GM18867 (cell line): ENCODE measurements at regions not wholly inside any gene's neighbourhood (a gene's known extent, or its start where the extent isn't known, plus 50 kb on each side); places are given as distances from the start of the nearest gene placed in this dataset.
"Not testable (repeated sequence)": the region's sequence is repeated elsewhere in the genome, so short reads cannot be mapped to it uniquely, and the experiment has no call there.

Source experiments
- ATAC-seq: cut with Tn5 transposase; IDR thresholded peaks from one replicate; pipeline ENCODE4 v1.9.1; 2021; ENCODE audit warnings: mild to moderate bottlenecking, moderate library complexity; ENCODE audit not compliant: unreplicated experiment

DNA sequence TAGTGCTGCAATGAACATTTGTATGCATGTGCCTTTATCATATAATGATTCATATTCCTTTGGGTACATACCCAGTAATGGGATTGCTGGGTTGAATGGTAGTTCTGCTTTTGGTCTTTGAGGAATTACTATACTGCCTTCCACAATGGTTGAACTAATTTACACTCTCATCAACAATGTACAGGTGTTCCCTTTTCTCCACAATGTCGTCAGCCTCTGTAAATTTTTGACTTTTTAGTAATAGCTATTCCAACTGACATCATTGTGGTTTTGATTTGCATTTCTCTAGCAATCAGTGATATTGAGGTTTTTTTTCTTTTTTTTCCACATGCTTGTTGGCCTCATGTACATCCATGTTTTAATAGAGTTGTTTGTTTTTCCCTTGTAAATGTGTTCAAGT lies 2473.5 kb downstream of the PCDH9 start:
- ATAC-seq: no peak

DNA sequence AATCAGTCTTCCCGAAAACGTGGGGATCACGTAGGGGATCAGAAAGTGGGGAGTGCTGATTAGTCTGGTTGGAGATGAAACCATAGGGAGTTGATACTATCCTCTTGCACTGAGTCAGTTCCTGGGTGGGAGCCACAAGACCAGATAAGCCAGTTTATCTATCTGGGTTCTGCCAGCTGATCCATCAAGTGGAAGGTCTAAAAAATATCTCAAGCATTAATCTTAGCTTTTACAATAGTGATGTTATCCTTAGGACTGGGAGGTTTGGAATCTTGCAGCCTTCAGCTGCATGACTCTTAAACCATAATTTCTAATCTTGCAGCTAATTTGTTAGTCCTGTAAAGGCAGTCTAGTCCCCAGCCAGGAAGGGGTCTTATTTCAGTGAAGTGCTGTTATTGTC lies 2474.2 kb downstream of the PCDH9 start:
- ATAC-seq: no peak

DNA sequence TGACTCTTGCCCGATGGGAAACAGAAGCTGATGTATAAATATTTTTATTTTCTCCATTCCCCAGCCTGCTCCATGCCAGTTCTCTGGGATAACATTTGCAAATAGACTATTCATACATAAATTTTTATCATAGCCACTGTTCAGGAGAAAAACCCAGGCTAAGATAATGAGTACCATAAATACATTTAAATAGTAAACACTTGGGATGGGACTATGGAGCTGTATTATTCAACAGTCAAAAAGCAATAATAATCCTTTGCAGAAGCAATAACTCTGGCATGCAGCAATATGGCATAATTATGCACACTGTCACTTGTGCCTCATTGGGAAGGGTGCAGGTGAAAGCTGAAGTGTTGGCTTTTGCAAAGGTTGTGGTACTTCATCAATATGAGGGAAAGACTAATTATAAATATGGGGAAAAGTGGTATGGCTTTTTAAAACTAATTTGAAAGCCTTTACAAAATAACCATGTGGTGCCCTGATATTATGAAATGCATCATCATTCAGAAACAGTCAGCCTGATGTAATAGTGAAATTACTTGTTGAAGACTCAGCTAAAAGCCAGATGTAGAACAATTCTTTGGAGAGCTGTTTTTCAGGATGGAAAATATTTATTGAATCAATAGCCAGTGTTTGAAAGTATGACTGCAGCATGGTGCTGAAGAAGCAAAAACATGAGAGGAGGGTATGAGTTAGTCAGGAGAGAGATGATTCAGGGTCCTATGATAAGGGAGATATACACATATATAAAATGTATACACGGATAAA lies 2476.7 kb downstream of the PCDH9 start:
- ATAC-seq: no peak

DNA sequence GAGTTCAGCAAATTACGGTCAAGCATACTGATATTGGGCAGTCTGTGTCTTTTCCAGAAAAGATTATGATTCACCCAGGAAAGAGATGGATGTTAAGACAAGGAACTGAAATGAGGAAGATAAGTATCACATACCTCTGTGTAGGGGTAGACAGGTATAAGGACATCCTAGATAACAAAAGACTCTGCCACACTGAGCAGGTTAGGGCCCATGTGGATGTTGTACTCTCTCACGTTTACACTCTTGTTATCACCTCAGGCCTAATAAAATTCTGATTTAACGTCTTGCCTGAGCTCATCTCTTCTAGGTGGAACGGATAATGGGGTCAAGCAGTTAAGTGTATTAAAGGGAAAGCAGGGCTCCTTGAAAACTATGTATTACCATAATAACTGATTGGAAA lies 2480.8 kb downstream of the PCDH9 start:
- ATAC-seq: no peak

DNA sequence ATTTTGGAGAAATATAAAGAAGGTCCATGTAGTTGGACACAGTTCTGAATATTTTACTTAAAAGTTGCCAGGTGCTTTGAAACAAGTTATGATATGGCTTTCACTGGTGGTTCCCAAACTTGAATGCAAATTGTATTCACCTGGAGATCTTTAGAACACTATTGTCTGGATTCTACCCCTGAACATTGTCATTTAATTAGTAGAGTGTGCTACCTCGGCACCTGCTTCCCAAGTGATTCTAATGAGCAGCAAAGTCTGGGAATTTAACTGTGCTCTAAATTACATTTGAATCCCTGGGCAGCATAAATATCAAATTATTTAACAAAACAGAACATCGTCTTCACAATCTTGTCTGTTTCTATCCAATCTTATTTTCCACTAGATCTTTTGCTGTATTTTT lies 2483.3 kb downstream of the PCDH9 start:
- ATAC-seq: no peak

DNA sequence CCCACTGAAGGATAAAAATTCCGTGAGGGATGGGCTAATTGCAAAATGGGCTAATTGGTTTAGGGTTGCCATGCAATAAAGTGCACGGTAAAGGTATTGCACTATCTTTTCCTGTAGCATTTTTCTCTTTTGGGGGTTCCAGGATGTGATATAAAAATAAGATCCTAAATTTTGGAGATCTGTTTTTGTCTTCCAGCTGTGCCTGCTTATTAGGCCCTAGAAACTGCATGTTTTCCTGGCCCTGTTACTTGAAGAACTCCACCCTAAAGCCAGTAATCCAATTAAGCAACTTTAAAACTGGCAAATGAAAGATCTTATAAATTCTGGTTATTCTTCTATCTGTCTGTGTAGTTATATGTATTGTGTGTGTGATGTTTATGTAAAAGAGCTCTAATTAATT lies 2489.6 kb downstream of the PCDH9 start:
- ATAC-seq: no peak

DNA sequence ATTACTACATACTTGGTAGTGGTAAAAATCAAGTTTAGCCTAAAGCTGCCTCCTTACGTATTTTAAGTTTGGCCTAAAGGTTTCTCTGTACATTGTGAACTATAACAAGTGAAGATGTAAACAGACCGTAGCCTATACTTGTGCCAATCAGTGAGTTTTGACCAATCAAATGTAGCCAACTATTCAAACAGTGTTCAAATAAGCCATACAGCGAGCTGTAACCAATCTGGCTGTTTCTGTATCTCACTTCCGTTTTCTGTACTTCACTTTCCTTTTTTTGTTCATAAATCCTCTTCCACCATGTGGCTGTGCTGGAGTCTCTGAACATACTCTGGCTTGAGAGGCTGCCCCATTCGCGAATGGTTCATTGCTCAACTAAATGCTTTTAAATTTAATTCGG lies 2504.6 kb downstream of the PCDH9 start:
- no peak for ATAC-seq

DNA sequence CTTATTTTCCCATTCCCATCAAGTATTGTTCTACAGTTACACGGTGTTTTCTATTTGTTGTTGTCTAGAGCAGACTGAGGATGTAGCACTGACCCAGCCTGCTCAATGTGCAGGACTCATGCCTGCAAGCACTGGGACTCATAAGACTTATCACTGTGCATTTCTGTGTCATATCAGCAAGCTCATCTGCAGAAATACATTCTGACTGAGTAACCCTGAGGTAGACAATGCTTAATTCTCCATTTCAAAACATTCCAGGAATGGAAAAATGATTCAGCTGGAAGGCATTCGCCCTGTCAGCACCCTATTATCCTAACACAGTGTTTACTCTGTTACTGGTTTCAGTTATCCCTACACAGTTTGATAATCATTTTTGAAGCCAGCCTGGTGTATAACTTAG lies 2506.4 kb downstream of the PCDH9 start:
- ATAC-seq: no peak

DNA sequence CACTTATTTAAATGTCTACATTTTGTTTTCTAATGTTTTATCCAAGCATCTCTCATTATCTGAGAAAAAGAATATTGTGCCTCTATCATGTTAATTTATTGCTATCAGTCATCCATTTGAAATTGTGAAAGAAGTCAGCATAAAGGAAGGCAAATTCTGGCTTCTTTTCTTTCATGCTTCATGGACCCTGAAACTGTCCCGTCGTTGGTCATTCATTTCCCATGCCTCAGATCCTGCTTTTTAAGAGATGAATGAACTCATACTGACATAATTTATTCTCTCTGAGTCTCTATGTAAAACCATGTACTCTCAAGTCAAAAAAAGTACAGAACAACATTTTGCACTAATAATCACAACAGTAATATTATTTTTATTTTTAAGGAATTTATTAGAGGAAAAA lies 2512.0 kb downstream of the PCDH9 start:
- ATAC-seq: no peak

DNA sequence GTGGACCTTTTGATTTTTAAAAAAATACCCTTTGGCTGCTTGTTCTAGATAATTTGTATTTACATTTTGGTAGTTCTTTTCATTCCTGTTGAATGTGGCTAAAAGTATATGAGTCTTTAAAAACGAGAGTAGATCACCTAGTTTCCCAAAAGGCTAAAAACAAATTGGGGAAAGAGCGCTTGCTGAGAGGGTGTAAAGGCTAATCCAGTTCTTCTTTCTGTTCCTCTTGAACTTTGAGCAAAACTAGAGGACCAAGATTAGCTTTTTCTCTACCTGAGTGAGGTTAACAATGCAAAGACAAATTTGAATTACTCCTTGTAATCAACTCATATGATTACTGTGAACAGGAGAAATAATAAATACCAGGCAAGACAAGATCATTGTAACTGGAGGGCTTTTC lies 2513.2 kb downstream of the PCDH9 start:
- no peak for ATAC-seq

DNA sequence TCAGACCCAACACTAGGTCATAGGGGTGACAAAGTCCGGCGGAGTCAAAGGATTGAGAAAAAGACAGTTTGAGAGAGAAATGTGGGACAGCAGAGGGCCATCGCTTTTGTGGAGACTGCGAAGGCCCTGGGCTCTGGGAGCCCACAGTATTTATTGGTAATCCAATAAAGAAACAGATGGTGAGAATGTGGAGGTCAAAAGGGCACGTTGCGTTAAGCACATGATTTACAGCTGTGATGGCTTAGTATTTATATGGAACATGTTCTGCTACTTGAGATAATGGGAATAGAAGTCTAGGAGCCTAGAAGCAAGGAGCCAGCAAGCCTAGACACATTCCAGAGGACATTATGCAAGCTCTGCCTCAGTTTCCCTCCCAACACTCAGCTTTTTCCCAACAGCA lies 2521.1 kb downstream of the PCDH9 start:
- ATAC-seq: no peak

DNA sequence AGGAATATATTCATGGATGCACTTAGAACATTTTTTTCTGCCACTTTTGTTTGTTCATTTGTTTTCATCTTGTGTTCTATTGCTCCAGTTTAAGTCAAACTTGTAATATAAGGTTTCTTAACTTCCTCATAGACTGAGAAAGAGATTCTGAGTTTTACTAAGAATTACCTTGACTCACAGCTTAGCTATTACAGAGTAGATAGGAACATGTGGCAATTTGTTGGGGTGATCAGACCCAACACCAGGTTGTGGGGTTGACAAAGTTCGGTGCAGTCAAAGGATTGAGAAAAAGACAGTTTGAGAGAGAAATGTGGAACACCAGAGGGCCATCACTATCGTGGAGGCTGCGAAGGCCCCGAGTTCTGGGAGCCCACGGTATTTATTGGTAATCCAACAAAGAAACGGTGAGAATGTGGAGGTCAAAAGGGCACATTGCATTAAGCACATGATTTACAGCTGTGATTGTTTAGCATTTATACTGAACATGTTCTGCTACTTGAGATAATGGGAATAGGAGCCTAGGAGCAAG lies 2526.0 kb downstream of the PCDH9 start:
- no peak for ATAC-seq

DNA sequence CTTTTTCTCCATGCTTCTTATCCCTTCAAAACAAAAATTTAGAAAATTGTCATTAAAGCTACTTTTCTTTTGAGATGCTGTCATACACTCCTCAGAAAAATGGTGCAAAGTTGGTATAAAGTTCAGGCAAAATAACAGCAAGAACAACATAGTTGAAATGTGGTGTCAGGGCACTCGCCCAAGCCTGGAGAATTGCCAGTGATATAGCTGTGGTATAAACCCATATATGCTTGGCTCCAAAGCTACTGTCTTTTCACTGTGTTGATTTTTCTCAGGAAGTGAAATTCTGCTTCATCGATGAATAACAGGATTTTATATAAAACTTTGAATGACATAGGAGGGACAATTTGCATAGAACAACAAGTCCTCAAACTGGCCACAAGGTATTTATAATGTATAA lies 2532.9 kb downstream of the PCDH9 start:
- no peak for ATAC-seq

DNA sequence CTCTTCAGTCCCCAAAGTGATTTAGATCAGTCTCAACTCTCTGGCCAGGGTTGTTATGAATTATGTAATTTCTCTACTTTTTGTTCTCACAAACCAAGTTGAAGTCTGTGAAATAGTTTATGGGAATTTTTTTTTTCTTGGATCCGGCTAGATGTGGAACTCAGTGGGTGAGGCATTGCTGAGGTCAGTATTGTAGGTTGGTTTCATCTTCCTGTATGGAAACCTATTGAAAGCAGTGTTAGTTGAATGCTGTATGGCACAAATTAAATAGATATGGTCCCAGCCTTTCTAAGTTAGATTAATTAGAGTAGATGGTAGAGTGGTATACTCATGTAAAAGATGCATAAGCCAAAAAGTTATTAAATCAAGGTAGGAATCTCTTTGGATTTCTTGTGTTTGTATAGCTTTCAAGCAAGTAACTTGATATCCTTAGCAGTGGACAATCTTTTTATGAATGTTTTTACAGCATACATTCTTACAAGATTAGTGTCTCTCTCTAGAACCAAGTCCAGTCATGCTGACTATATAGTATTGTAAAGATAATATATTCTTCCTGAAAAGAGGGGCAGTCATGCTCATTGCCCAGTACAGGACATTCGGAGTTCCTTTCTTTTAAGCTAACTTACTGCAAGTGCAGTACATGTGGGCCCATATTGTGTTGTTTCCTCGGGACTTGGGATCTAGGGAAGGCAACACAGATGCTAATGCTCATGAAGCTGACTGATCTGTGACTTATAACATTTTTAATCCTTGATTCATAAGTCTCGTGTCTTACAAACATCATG lies 2541.1 kb downstream of the PCDH9 start:
- ATAC-seq: no peak

DNA sequence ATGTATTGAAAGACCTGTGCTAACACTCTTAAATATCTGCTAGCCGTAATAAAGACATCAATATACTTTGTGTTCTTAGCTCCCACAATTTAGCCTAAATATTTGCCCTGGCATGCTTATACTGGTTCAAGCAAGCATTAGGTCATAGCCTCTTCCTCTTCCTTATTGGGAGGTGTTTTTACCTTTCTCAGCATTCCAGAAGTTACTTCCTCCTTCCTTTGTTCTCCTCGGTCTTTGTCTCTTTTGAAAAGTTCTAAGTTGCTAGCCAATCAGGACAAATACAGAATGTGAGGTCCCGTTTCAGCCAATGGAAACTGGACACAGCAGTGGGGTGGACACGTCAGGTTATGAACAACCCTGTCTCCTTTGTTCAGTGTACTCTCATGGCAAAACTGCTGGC lies 2543.6 kb downstream of the PCDH9 start:
- not testable (repeated sequence) for ATAC-seq

DNA sequence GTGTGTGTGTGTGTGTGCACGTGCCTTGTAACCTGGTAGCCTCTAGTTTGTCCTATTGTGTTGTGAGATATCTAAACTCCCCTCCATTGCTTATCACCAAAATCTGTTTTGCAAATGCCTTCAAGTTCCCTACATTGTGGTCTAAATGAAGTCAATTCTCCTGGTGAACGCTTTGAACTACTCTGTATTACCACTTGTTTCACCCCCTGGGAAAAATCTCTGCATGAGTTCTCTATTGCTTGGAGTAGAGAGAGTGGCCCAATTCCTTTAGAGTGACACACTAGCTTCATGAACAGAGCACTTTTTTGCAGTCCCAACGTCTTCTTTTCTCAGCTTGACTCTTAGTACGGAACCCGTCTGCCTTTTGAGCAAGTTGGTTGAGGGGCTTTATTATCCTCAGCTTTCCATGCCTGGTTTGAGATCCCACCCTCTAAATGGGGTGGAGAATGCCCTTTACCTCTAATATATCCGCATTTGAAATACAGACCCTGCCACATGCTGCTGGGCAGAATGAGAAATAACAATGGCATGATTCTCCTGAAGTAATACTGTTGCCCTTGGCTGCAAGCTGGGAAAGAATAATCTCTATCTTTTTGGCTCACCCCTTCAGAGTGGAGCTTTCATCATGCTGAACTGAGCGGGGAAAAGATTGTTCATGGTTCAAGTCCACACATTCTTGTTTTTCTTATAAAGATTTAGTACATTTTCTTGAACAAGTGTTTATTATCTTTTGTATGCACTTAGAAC lies 2545.3 kb downstream of the PCDH9 start:
- no peak for ATAC-seq

DNA sequence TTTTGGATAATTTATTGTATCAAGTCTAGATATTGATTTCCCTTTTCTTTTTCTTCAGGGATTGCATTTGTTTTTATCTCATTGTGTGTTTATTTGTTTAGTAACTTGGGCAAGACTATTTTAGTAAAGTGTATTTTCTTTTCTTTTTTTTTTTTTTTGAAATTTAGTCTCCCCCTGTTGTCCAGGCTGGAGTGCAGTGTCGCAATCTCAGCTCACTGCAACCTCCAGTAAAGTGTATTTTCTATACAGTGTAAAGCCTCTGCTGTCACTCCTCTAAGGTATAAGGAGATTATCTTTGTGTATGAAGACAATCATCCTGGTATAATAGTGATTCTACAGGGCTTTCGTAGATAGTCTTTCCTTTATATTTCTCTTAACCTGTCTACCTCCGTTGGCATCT lies 2546.0 kb downstream of the PCDH9 start:
- no peak for ATAC-seq

DNA sequence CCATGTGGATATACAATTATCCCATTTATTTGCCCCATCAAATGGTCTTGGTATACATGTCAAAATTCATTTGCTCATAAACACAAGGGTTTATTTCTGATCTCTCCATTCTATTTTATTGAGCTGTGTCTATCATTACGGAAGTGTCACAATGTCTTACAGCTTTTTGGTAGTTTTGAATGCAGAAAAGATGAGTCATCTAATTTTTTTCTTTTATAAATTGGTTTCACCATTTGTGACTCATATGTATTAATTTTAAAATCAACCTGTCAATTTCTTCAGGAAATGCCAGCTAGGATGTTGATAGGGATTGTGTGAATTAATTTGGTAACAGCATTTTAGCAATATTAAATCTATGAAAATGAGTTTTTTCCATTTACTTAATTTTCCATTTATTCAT lies 2549.4 kb downstream of the PCDH9 start:
- no peak for ATAC-seq

DNA sequence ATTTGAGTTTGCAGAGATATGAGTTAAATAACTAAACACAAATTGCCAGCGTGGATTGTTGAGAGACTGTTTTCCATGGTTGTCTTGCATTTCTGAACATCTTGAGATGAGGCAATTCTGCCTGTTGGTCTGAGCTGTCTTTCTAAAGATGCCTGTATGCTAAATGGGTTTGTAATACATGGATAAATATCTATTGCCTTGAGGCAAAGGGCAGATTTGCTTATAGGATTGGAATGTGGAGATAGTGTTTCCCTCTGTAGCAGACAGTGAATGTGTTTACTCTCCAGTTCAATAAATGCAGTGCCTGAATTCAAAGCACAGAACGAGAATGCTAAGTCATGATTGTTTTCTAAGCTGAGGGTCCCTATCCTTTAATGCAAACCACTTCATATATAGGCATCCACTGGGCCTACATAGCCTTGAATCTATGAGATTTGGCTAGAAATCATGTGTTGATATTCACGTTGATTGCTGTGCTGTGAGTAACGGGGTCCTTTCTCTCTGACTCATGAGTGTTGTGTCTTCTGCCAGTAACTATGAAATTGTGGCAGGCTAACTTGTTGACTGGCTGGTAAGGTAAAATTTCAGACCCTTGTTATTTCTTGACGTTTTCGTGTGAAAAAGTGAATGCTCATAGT lies 2554.8 kb downstream of the PCDH9 start:
- no peak for ATAC-seq

DNA sequence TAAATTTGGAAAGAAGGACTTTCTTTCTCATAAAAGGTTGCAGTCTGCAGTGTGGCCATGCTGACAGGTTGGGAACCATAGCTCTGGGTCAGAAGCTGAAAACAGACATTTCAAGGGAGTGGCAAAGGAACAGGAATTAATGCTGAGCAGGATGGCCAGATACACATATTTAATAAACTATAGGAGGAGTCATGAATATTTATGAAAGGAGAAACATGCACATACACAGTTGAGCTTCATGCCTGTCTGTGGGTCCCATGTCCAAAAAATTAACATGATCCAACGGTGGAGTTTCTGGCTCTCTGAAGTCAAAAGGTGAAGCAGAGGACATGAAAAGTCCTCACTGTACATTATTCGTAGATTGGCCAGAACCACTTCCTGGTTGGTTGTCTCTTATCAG lies 2556.0 kb downstream of the PCDH9 start:
- ATAC-seq: no peak

DNA sequence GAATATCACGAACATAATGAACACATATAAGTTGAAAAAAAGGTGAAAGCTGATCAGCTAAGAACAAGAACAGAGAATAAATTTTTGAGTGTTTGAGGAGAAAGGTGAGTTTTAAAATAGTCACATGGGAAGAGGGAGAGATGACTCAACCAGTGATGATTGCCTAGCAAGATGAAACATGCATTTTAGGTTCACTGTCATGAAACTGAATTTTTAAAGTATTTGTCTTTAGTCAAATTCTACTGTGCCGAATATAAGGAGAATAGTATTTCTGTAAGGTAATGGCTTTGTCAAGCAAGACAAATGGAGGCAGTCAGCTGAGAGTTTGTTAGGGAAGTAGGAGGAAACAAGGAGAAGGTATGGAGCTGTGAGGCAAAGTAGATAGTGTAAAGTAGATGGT lies 2557.4 kb downstream of the PCDH9 start:
- ATAC-seq: no peak
